ENCODE measurements at regions not wholly inside any gene's neighbourhood (a gene's known extent, or its start where the extent isn't known, plus 50 kb on each side); places are given as distances from the start of the nearest gene placed in this dataset.

- Histone ChIP-seq H3K9me2 (ENCODE audit: insufficient read depth, low read length) (no peaks in the 10 kb centered on the region), H3K4me3 (ENCODE audit: low read depth, low read length, poor library complexity, severe bottlenecking) (no peak overlapping the region), H3K9me3 (ENCODE audit: low read length) (no peaks in the 10 kb centered on the region), H4K20me1 (ENCODE audit: insufficient read depth, low read length) (no peaks in the 10 kb centered on the region), H3K79me2 (ENCODE audit: insufficient read depth, low read depth, low read length) (no peaks in the 10 kb centered on the region), H3K27ac (ENCODE audit: low read depth, low read length, poor library complexity, severe bottlenecking) (no peak overlapping the region), H2AFZ (ENCODE audit: low read length) (no peak overlapping the region), H3K4me1 (ENCODE audit: insufficient read depth, low read length, poor library complexity, severe bottlenecking) (no peaks in the 10 kb centered on the region), H3K4me2 (ENCODE audit: low read length) (no peak overlapping the region), H3K36me3 (ENCODE audit: insufficient read depth, low read length) (no peaks in the 10 kb centered on the region)
- no peak for DNase-seq (ENCODE audit: low spot score)
- intact Hi-C loops (cut with micrococcal nuclease; ENCODE audit: unreplicated experiment), result no loop called here
- TF ChIP-seq CTCF (conservative IDR thresholded peaks at IDR 0.05; ENCODE audit: low read length) (no peak), EZH2phosphoT487 (IDR thresholded peaks at IDR 0.05; ENCODE audit: borderline replicate concordance, low read depth, low read length) (no peak)
- POLR2A ChIA-PET, result interaction anchor here (0.7 kb wide), 1 partner anchor 462 kb away, joined by 3 read pairs; no protein-coding TSS in a partner anchor
- CTCF ChIA-PET (ENCODE audit: unreplicated experiment), result no interaction called here
- BruUV-seq (replicated peaks), result no TSS peak
These were observed 71.6 kb upstream of the SPTBN1 start for GRCh38 chr2:54384301-54385203.

- intact Hi-C loops (cut with micrococcal nuclease; ENCODE audit: unreplicated experiment), result no loop called here
- Histone ChIP-seq H3K9me3 (ENCODE audit: low read length) (no peaks in the 10 kb centered on the region), H3K79me2 (ENCODE audit: insufficient read depth, low read depth, low read length) (no peaks in the 10 kb centered on the region), H3K4me2 (ENCODE audit: low read length) (no peak overlapping the region), H2AFZ (ENCODE audit: low read length) (no peak overlapping the region), H3K9me2 (ENCODE audit: insufficient read depth, low read length) (no peaks in the 10 kb centered on the region), H3K36me3 (ENCODE audit: insufficient read depth, low read length) (no peaks in the 10 kb centered on the region), H3K27ac (ENCODE audit: low read depth, low read length, poor library complexity, severe bottlenecking) (no peak overlapping the region), H3K4me1 (ENCODE audit: insufficient read depth, low read length, poor library complexity, severe bottlenecking) (no peaks in the 10 kb centered on the region), H3K4me3 (ENCODE audit: low read depth, low read length, poor library complexity, severe bottlenecking) (no peak overlapping the region), H4K20me1 (ENCODE audit: insufficient read depth, low read length) (no peaks in the 10 kb centered on the region)
- no peak for DNase-seq (ENCODE audit: low spot score)
- BruUV-seq (replicated peaks), result no TSS peak
- TF ChIP-seq EZH2phosphoT487 (IDR thresholded peaks at IDR 0.05; ENCODE audit: borderline replicate concordance, low read depth, low read length) (no peak), CTCF (conservative IDR thresholded peaks at IDR 0.05; ENCODE audit: low read length) (no peak)
- POLR2A ChIA-PET, result interaction anchor here (0.7 kb wide), 1 partner anchor 462 kb away, joined by 3 read pairs; no protein-coding TSS in a partner anchor
- CTCF ChIA-PET (ENCODE audit: unreplicated experiment), result no interaction called here
These were observed 70.9 kb upstream of the SPTBN1 start for GRCh38 chr2:54385271-54385670.

- CTCF ChIA-PET (ENCODE audit: unreplicated experiment), result no interaction called here
- H3K4me3 ChIP-seq (ENCODE audit: low read depth, low read length, poor library complexity, severe bottlenecking), result no peak overlapping the region
- intact Hi-C loops (cut with micrococcal nuclease; ENCODE audit: unreplicated experiment), result no loop called here
These were observed 69.5 kb upstream of the SPTBN1 start for GRCh38 chr2:54386585-54386984.

More at GRCh38 chr2:54386585-54386984, 69.5 kb upstream of the SPTBN1 start:
- BruUV-seq (replicated peaks), result no TSS peak
- H3K79me2 ChIP-seq (ENCODE audit: insufficient read depth, low read depth, low read length), result no peaks in the 10 kb centered on the region
- H2AFZ ChIP-seq (ENCODE audit: low read length), result no peak overlapping the region
- DNase-seq (ENCODE audit: low spot score), result no peak
- H3K36me3 ChIP-seq (ENCODE audit: insufficient read depth, low read length), result no peaks in the 10 kb centered on the region
- H3K27ac ChIP-seq (ENCODE audit: low read depth, low read length, poor library complexity, severe bottlenecking), result no peak overlapping the region
- no peak for TF ChIP-seq EZH2phosphoT487 (IDR thresholded peaks at IDR 0.05; ENCODE audit: borderline replicate concordance, low read depth, low read length)
- no peak for TF ChIP-seq CTCF (conservative IDR thresholded peaks at IDR 0.05; ENCODE audit: low read length)
- H3K4me2 ChIP-seq (ENCODE audit: low read length), result no peak overlapping the region
- POLR2A ChIA-PET, result interaction anchor here (1.0 to 1.3 kb wide), 3 partner anchors 9 to 111 kb away, joined by 3 to 5 read pairs (median 3); no protein-coding TSS in a partner anchor
- no peaks in the 10 kb centered on the region for H3K9me3 ChIP-seq (ENCODE audit: low read length)
- H3K4me1 ChIP-seq (ENCODE audit: insufficient read depth, low read length, poor library complexity, severe bottlenecking), result no peaks in the 10 kb centered on the region
- no peaks in the 10 kb centered on the region for H4K20me1 ChIP-seq (ENCODE audit: insufficient read depth, low read length)
- H3K9me2 ChIP-seq (ENCODE audit: insufficient read depth, low read length), result no peaks in the 10 kb centered on the region

Measured in OCI-LY7 (cell line).